GM10248 (cell line): ENCODE measurements at regions not wholly inside any gene's neighbourhood (a gene's known extent, or its start where the extent isn't known, plus 50 kb on each side); places are given as distances from the start of the nearest gene placed in this dataset.
A peak's percentile ranks its signal among the peaks of the same experiment; 100 is the strongest.

Experiments used
- CTCF ChIA-PET: fragments of 300-600 bp; sonication (Branson Sonifier 250); formaldehyde crosslinking; extraction: SDS; loops from one replicate; lab custom pipeline; 2021; ENCODE audit warnings: antibody characterized with exemption; lab: Yijun Ruan, JAX
- POLR2A ChIA-PET: fragments of 350-650 bp; sonication (Branson Sonifier 250); formaldehyde crosslinking; extraction: SDS; loops from one replicate; lab custom pipeline; 2020; ENCODE audit warnings: antibody characterized with exemption; lab: Yijun Ruan, JAX
- DNase-seq: peaks from one replicate; pipeline ENCODE4 v3.0.0; 2012; ENCODE audit errors: extremely low spot score
- CTCF ChIP-seq: IDR thresholded peaks from 2 replicates; pipeline ENCODE4 v1.5.1; 2012; ENCODE audit warnings: mild to moderate bottlenecking, low read depth; ENCODE audit errors: extremely low read depth, missing control alignments, control extremely low read depth

- ChIA-PET POLR2A (no interaction called here), CTCF (interaction anchor here (1.0 to 3.8 kb wide), 4 partner anchors 11 to 579 kb away, joined by 4 to 12 read pairs (median 10); no protein-coding TSS in a partner anchor)
- peak; percentile 28 for DNase-seq
- peak; percentile 35 for TF ChIP-seq CTCF
Measured at GRCh38 chrX:10769195-10769594, 148.8 kb upstream of the MID1 start.

GRCh38 chrX:10769696-10770619 lies 149.6 kb upstream of the MID1 start:
- ChIA-PET POLR2A (no interaction called here), CTCF (interaction anchor here (1.0 to 3.8 kb wide), 5 partner anchors 10 to 581 kb away, joined by 3 to 12 read pairs (median 7); no protein-coding TSS in a partner anchor)
- no peak for DNase-seq
- TF ChIP-seq CTCF, result no peak

- ChIA-PET CTCF (no interaction called here), POLR2A (no interaction called here)
- no peak for DNase-seq
- TF ChIP-seq CTCF, result no peak
Measured at GRCh38 chrX:10773318-10773717, 152.9 kb upstream of the MID1 start.

- no peak for DNase-seq
- ChIA-PET POLR2A (no interaction called here), CTCF (interaction anchor here (2.2 kb wide), 1 partner anchor 12 kb away, joined by 12 read pairs; no protein-coding TSS in a partner anchor)
- TF ChIP-seq CTCF, result no peak
Measured at GRCh38 chrX:10781847-10782530, 161.6 kb upstream of the MID1 start.

GRCh38 chrX:10783451-10783995 lies 163.1 kb upstream of the MID1 start:
- DNase-seq, result no peak
- POLR2A ChIA-PET, result no interaction called here
- CTCF ChIA-PET, result interaction anchor here (2.2 kb wide), 1 partner anchor 14 kb away, joined by 12 read pairs; no protein-coding TSS in a partner anchor
- no peak for TF ChIP-seq CTCF

- POLR2A ChIA-PET, result no interaction called here
Measured at GRCh38 chrX:10787264-10787663, 166.9 kb upstream of the MID1 start.

More at GRCh38 chrX:10787264-10787663, 166.9 kb upstream of the MID1 start:
- CTCF ChIA-PET, result no interaction called here
- TF ChIP-seq CTCF, result no peak
- no peak for DNase-seq
